Tibial nerve (tissue), 4 donors: ENCODE measurements at regions not wholly inside any gene's neighbourhood (a gene's known extent, or its start where the extent isn't known, plus 50 kb on each side); places are given as distances from the start of the nearest gene placed in this dataset.

Experiments used
- CTCF ChIP-seq, 5 experiments: fragments of 200-600 bp in 3 of 5; fragments of 450-650 bp in 2 of 5; sonication (generic) in 3 of 5; IDR thresholded peaks; one replicate each; pipeline ENCODE4 v1.5.1; 2016 to 2019; ENCODE audit warnings: antibody characterized with exemption in 5 of 5, mild to moderate bottlenecking in 3 of 5, moderate library complexity in 2 of 5
- EP300 ChIP-seq, 2 donors: sonication (generic); formaldehyde crosslinking; IDR thresholded peaks; one replicate each; pipeline ENCODE4 v1.6.1; 2017; ENCODE audit warnings: antibody characterized with exemption in 2 of 2, mild to moderate bottlenecking in 1 of 2
- POLR2A ChIP-seq, 2 donors: fragments of 450-650 bp; IDR thresholded peaks; one replicate each; pipeline ENCODE4 v1.6.1; 2017; ENCODE audit warnings: antibody characterized with exemption in 2 of 2, mild to moderate bottlenecking in 2 of 2, moderate library complexity in 2 of 2

DNA sequence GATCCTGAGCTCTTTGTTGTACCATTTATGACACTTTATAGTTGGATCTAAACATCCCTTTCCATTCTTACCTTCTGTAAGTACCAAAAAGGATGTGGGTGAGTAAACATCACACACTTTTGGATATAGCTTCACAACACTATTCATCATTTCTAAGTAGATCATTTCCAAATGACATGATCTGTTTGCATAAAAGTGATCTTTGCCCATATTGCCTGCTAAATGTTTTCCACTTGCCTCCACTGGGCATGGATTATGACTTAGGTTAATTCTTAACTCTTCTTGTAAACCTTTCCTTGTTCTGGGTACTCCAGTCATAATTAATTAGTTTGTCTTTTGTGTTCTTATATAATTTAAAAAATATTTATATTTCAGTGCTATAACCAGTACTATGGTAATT, 244.9 kb upstream of the AGA start:
- TF ChIP-seq POLR2A (IDR thresholded peaks at IDR 0.05) = no peak
- no peak for TF ChIP-seq CTCF (IDR thresholded peaks at IDR 0.05)
- TF ChIP-seq EP300 (IDR thresholded peaks at IDR 0.05) = no peak
